IMR-90 (cell line): ENCODE measurements at regions not wholly inside any gene's neighbourhood (a gene's known extent, or its start where the extent isn't known, plus 50 kb on each side); places are given as distances from the start of the nearest gene placed in this dataset.

Source experiments
- ATAC-seq: fragments of 200-7000 bp; cut with Tn5 transposase; 2 replicates; pipeline ENCODE4 v1.9.1; 2020; ENCODE audit warnings: low read depth, mild to moderate bottlenecking, moderate library complexity
- BruUV-seq: library from RNA; stranded (reverse); fragments of 400-500 nt; replicated peaks from 2 replicates; lab custom pipeline; 2021; lab: Mats Ljungman, UMichigan
- CTCF ChIA-PET: fragments of 300-600 bp; formaldehyde crosslinking; extraction: SDS; loops from one replicate; lab custom pipeline; 2021; ENCODE audit warnings: antibody characterized with exemption; lab: Yijun Ruan, JAX
- POLR2A ChIA-PET: fragments of 300-600 bp; sonication (Branson Sonifier 250); formaldehyde crosslinking; loops from one replicate; lab custom pipeline; 2022; ENCODE audit warnings: antibody characterized with exemption; ENCODE audit not compliant: unreplicated experiment; lab: Charles Lee
- DNase-seq: peaks from one replicate; pipeline ENCODE4 v3.0.0; 2013
- H2AFZ ChIP-seq: replicated peaks from 2 replicates; pipeline ENCODE3; 2013; ENCODE audit warnings: low read length, mild to moderate bottlenecking; ENCODE audit not compliant: poor library complexity
- H2AK5ac ChIP-seq: 2 replicates; pipeline ENCODE4 v1.6.1; 2013; ENCODE audit warnings: low read depth, low read length, inconsistent platforms
- H2AK9ac ChIP-seq: replicated peaks from 2 replicates; pipeline ENCODE3; 2013; ENCODE audit warnings: mild to moderate bottlenecking, low read depth, low read length, moderate library complexity; ENCODE audit not compliant: poor library complexity
- H2BK120ac ChIP-seq: 2 replicates; pipeline ENCODE4 v1.6.1; 2013; ENCODE audit warnings: low read depth, low read length, inconsistent platforms
- H2BK15ac ChIP-seq: 3 replicates; pipeline ENCODE4 v1.6.1; 2013; ENCODE audit warnings: low read depth, low read length, inconsistent platforms
- H2BK20ac ChIP-seq: 2 replicates; pipeline ENCODE4 v1.6.1; 2013; ENCODE audit warnings: low read depth, mild to moderate bottlenecking, inconsistent platforms, low read length, moderate library complexity
- H2BK5ac ChIP-seq: 2 replicates; pipeline ENCODE4 v1.6.1; 2013; ENCODE audit warnings: mild to moderate bottlenecking, low read depth, low read length, inconsistent platforms; ENCODE audit not compliant: poor library complexity, severe bottlenecking
- H3K14ac ChIP-seq: replicated peaks from 2 replicates; pipeline ENCODE4 v1.6.1; 2013; ENCODE audit warnings: low read depth, low read length, inconsistent platforms
- H3K18ac ChIP-seq: 2 replicates; pipeline ENCODE4 v1.6.1; 2013; ENCODE audit warnings: low read depth, low read length, control low read depth
- H3K23ac ChIP-seq: 2 replicates; pipeline ENCODE4 v1.6.1; 2013; ENCODE audit warnings: low read depth, low read length, inconsistent platforms
- H3K27ac ChIP-seq: 2 replicates; pipeline ENCODE4 v1.5.1; 2013; ENCODE audit warnings: mild to moderate bottlenecking, control low read depth, low read length; ENCODE audit not compliant: insufficient read depth
- H3K27me3 ChIP-seq: 2 replicates; pipeline ENCODE4 v1.6.1; 2013; ENCODE audit warnings: low read length; ENCODE audit not compliant: control insufficient read depth, insufficient read depth
- H3K36me3 ChIP-seq: 2 replicates; pipeline ENCODE4 v1.6.1; 2013; ENCODE audit warnings: low read length, mixed read lengths; ENCODE audit not compliant: control insufficient read depth, insufficient read depth
- H3K4ac ChIP-seq: 2 replicates; pipeline ENCODE4 v1.6.1; 2013; ENCODE audit warnings: low read depth, low read length, inconsistent platforms
- H3K4me1 ChIP-seq: 2 replicates; pipeline ENCODE4 v1.6.1; 2013; ENCODE audit warnings: low read length, mixed read lengths; ENCODE audit not compliant: control insufficient read depth, insufficient read depth
- H3K4me2 ChIP-seq: 2 replicates; pipeline ENCODE4 v1.6.1; 2013; ENCODE audit warnings: low read depth, mild to moderate bottlenecking, control low read depth, low read length, moderate library complexity
- H3K4me3 ChIP-seq: 2 replicates; pipeline ENCODE4 v1.5.1; 2013; ENCODE audit warnings: low read depth, mild to moderate bottlenecking, control low read depth, low read length, moderate library complexity; ENCODE audit not compliant: insufficient read depth
- H3K56ac ChIP-seq: 2 replicates; pipeline ENCODE4 v1.6.1; 2013; ENCODE audit warnings: low read length, inconsistent platforms; ENCODE audit not compliant: insufficient read depth; ENCODE audit errors: extremely low read depth
- H3K79me1 ChIP-seq, 2 experiments: 2 replicates each; pipeline ENCODE4 v1.6.1; 2013; ENCODE audit warnings: low read length in 2 of 2, inconsistent platforms in 1 of 2, low read depth in 1 of 2
- H3K9ac ChIP-seq: 2 replicates; pipeline ENCODE4 v1.6.1; 2013; ENCODE audit warnings: low read depth, low read length, control low read depth
- H3K9me1 ChIP-seq: 2 replicates; pipeline ENCODE4 v1.6.1; 2013; ENCODE audit warnings: low read length, inconsistent platforms; ENCODE audit not compliant: insufficient read depth
- H3K9me3 ChIP-seq: 2 replicates; pipeline ENCODE4 v1.6.1; 2013; ENCODE audit warnings: low read length; ENCODE audit not compliant: control insufficient read depth, insufficient read depth
- H4K20me1 ChIP-seq: 2 replicates; pipeline ENCODE4 v1.6.1; 2013; ENCODE audit warnings: low read length, inconsistent platforms; ENCODE audit not compliant: insufficient read depth
- H4K5ac ChIP-seq: 2 replicates; pipeline ENCODE4 v1.6.1; 2013; ENCODE audit warnings: mild to moderate bottlenecking, low read depth, low read length, control low read depth
- H4K8ac ChIP-seq, 2 experiments: 2 replicates each; pipeline ENCODE4 v1.6.1; 2013; ENCODE audit warnings: low read depth in 2 of 2, low read length in 2 of 2, control low read depth in 1 of 2, inconsistent platforms in 1 of 2
- H4K91ac ChIP-seq: 2 replicates; pipeline ENCODE4 v1.6.1; 2013; ENCODE audit warnings: low read depth, low read length, inconsistent platforms; ENCODE audit not compliant: insufficient read depth
- BHLHE40 ChIP-seq: fragments of 150-350 bp; IDR thresholded peaks from 2 replicates; pipeline ENCODE4 v1.6.1; 2016; ENCODE audit warnings: mild to moderate bottlenecking, low read depth, low read length
- CEBPB ChIP-seq: IDR thresholded peaks from 2 replicates; pipeline ENCODE4 v1.6.1; 2012; ENCODE audit warnings: low read depth, low read length, improper control_type of control experiment
- CHD1 ChIP-seq: IDR thresholded peaks from 2 replicates; pipeline ENCODE4 v1.6.1; 2012; ENCODE audit warnings: low read depth, low read length, improper control_type of control experiment
- CTCF ChIP-seq: conservative IDR thresholded peaks from 2 replicates; pipeline ENCODE4 v1.5.1; 2012; ENCODE audit warnings: mild to moderate bottlenecking, low read depth, low read length, improper control_type of control experiment
- FOS ChIP-seq: fragments of 150-350 bp; IDR thresholded peaks from 2 replicates; pipeline ENCODE4 v1.6.1; 2016; ENCODE audit warnings: low read depth, low read length
- MAFK ChIP-seq: IDR thresholded peaks from 2 replicates; pipeline ENCODE4 v1.6.1; 2012; ENCODE audit warnings: low read depth, low read length, improper control_type of control experiment
- MAZ ChIP-seq: IDR thresholded peaks from 2 replicates; pipeline ENCODE4 v1.6.1; 2012; ENCODE audit warnings: low read depth, mild to moderate bottlenecking, low read length, improper control_type of control experiment, moderate library complexity, borderline replicate concordance
- MXI1 ChIP-seq: IDR thresholded peaks from 2 replicates; pipeline ENCODE4 v1.6.1; 2012; ENCODE audit warnings: low read depth, mild to moderate bottlenecking, low read length, moderate library complexity, borderline replicate concordance
- NFE2L2 ChIP-seq: fragments of 150-350 bp; IDR thresholded peaks from 2 replicates; pipeline ENCODE4 v1.6.1; 2016; ENCODE audit warnings: low read depth, mild to moderate bottlenecking, low read length
- POLR2A ChIP-seq: IDR thresholded peaks from 2 replicates; pipeline ENCODE4 v1.6.1; 2012; ENCODE audit warnings: mild to moderate bottlenecking, low read depth, low read length
- RAD21 ChIP-seq: IDR thresholded peaks from 2 replicates; pipeline ENCODE4 v1.6.1; 2012; ENCODE audit warnings: low read length, improper control_type of control experiment
- RCOR1 ChIP-seq: IDR thresholded peaks from 2 replicates; pipeline ENCODE4 v1.6.1; 2012; ENCODE audit warnings: mild to moderate bottlenecking, low read length, improper control_type of control experiment; ENCODE audit not compliant: insufficient replicate concordance
- RFX5 ChIP-seq: IDR thresholded peaks from 2 replicates; pipeline ENCODE4 v1.8.0; 2012; ENCODE audit warnings: low read depth, mild to moderate bottlenecking, low read length, moderate library complexity
- SMC3 ChIP-seq: fragments of 150-350 bp; IDR thresholded peaks from 2 replicates; pipeline ENCODE4 v1.6.1; 2016; ENCODE audit warnings: low read depth, mild to moderate bottlenecking, antibody characterized with exemption, low read length, moderate library complexity
- dilution Hi-C: fragments of 300-500 bp; cut with HindIII; formaldehyde crosslinking; loops from one replicate; pipeline ENCODE4 v1.14.3; 2018; ENCODE audit warnings: low sequenced_read_pairs; ENCODE audit not compliant: unreplicated experiment
- in situ Hi-C: fragments of 300-500 bp; cut with MboI; formaldehyde crosslinking; loops from 3 replicates; pipeline ENCODE4 v1.14.3; 2019; ENCODE audit warnings: low sequenced_read_pairs, inconsistent platforms, mixed read lengths
- intact Hi-C: fragments of 100-400 bp; cut with micrococcal nuclease; formaldehyde crosslinking; loops from 2 replicates; pipeline ENCODE4 v1.10.0; 2022
- TF ChIP-seq, protein P1 (sequence below): fragments of 150-350 bp; IDR thresholded peaks from 2 replicates; pipeline ENCODE4 v1.6.1; 2017; ENCODE audit warnings: mild to moderate bottlenecking, antibody characterized with exemption, low read length, low read depth
- TF ChIP-seq, protein P2 (sequence below): fragments of 150-350 bp; IDR thresholded peaks from 2 replicates; pipeline ENCODE4 v1.6.1; 2016; ENCODE audit warnings: low read depth, mild to moderate bottlenecking, low read length, moderate library complexity, borderline replicate concordance

DNA sequence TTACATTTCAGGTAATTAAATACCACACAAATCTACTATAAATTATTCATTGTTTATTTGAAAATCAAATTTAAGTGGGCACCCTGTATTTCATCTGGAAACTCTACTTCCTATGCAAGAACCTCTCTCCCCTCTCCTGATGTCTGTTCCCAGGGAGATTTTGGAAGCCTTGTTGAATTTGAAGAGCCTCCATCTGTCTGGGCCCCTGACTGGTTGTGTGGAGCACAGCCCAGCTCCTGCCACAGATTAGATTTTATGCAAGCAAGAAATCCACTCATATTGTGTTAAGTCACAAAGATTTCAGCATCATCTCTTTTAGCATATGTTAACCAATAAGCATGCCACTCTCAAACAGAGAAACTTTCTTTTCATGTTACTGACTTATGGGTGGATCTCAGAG lies 451.2 kb downstream of the TFAP2B start:
- Histone ChIP-seq H2AFZ (no peak overlapping the region), H3K4me1 (no peaks in the 10 kb centered on the region), H3K4ac (no peak overlapping the region), H3K9me1 (no peaks in the 10 kb centered on the region), H2BK20ac (no peak overlapping the region), H2BK5ac (no peak overlapping the region), H3K14ac (no peak overlapping the region), H4K91ac (no peak overlapping the region), H4K8ac (no peak overlapping the region), H3K27ac (no peak overlapping the region), H4K5ac (no peak overlapping the region), H3K4me3 (no peak overlapping the region), H2AK5ac (no peak overlapping the region), H2BK120ac (no peak overlapping the region), H3K56ac (no peak overlapping the region), H3K36me3 (no peaks in the 10 kb centered on the region), H2AK9ac (no peak overlapping the region), H3K9me3 (peaks cover 8% of the 10 kb centered on the region; the same call in 1 of the 2 replicates), H3K4me2 (no peak overlapping the region), H3K79me1 (no peaks in the 10 kb centered on the region), H3K27me3 (no peaks in the 10 kb centered on the region), H2BK15ac (no peak overlapping the region), H4K20me1 (no peaks in the 10 kb centered on the region), H3K18ac (no peak overlapping the region), H3K23ac (no peak overlapping the region), H3K9ac (no peak overlapping the region)
- ChIA-PET POLR2A (no interaction called here), CTCF (no interaction called here)
- no TSS peak for BruUV-seq
- dilution Hi-C loops (no loop called here), intact Hi-C loops (no loop called here), in situ Hi-C loops (no loop called here)
- ATAC-seq (no peak), DNase-seq (no peak)
- no peak for TF ChIP-seq FOS
- TF ChIP-seq CEBPB, result no peak
- TF ChIP-seq SMC3, result no peak
- no peak for TF ChIP-seq CHD1
- no peak for TF ChIP-seq MAFK
- TF ChIP-seq POLR2A, result no peak
- TF ChIP-seq MAZ, result no peak
- TF ChIP-seq NFE2L2, result no peak
- TF ChIP-seq, protein P1, sequence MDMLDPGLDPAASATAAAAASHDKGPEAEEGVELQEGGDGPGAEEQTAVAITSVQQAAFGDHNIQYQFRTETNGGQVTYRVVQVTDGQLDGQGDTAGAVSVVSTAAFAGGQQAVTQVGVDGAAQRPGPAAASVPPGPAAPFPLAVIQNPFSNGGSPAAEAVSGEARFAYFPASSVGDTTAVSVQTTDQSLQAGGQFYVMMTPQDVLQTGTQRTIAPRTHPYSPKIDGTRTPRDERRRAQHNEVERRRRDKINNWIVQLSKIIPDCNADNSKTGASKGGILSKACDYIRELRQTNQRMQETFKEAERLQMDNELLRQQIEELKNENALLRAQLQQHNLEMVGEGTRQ, result no peak
- no peak for TF ChIP-seq MXI1
- no peak for TF ChIP-seq CTCF
- no peak for TF ChIP-seq RAD21
- no peak for TF ChIP-seq BHLHE40
- TF ChIP-seq, protein P2, sequence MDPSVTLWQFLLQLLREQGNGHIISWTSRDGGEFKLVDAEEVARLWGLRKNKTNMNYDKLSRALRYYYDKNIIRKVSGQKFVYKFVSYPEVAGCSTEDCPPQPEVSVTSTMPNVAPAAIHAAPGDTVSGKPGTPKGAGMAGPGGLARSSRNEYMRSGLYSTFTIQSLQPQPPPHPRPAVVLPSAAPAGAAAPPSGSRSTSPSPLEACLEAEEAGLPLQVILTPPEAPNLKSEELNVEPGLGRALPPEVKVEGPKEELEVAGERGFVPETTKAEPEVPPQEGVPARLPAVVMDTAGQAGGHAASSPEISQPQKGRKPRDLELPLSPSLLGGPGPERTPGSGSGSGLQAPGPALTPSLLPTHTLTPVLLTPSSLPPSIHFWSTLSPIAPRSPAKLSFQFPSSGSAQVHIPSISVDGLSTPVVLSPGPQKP, result no peak
- TF ChIP-seq RFX5, result no peak
- no peak for TF ChIP-seq RCOR1
